NCI-H2029 treated with DMSO at 0.1 percent for 48 hours (cell line): ENCODE measurements at regions not wholly inside any gene's neighbourhood (a gene's known extent, or its start where the extent isn't known, plus 50 kb on each side); places are given as distances from the start of the nearest gene placed in this dataset.

Experiments
- DNase-seq: peaks from one replicate; lab custom pipeline; 2025; lab: John Stamatoyannopoulos, UW

DNA sequence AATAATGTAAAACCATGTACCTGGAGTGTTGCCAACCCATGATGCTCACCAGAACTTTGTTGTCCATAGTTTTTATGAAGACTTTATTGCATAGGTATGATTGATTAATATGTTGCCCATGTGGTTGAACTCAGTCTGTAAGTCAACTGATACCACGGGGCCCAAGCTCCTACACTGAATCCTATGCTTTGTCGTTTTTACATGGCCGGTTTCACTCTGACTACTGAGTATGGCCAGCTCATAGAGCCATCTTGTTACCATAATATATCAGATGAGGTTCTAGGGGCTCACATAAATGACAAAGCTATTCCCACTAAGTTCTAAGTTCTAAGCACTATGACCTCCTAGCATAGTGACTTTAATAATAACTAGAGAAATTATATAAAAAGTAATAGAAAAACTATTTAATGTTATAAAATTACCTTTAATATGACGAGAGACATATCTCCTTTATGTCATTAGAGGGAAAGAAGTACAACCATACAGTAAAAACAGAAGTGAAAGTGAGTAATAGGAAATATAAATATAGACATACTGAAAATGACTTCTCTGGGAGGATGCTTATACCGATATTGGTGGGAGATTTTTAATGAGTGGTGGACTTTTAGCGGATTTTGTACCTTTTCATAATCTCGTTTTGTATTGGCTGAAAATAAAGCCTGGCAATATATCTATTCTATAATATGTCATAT is 983.4 kb upstream of the PRMT6 start:
- no peak for DNase-seq

DNA sequence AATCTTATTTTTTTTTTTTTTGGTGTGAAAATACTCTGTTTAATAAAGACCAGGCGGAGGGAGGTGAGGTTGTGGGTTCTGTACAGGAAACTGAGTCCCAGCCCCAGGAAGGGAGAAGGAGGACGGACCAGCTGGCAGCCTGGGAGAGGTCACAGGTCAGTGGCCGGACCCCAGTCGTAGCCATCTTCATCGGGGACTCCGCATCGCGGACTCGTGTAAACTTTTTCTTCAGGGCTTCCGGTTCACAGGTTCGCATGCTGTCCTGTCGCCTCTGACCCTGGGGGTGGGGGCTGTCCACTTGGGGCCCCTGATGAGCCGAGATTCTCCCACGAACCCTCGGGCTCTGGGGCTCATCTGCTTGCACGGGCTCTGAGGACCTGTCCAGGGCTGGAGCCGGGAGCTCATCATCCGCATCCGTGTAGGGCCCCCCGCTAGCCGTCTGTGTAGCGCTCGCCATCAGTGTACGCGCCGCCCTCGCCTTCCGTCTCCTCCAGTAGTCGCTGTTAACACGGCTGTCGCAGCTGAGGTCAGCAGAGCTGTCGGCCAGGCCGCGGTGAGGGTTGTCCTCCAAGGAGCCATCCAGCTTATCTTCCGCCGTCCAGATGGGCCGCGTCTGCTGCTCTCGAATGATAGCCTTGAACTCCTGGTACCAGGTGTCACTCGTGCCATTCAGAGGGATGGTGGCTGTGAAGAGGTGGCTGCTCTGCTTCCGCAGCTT is 975.7 kb upstream of the PRMT6 start:
- DNase-seq, result no peak

DNA sequence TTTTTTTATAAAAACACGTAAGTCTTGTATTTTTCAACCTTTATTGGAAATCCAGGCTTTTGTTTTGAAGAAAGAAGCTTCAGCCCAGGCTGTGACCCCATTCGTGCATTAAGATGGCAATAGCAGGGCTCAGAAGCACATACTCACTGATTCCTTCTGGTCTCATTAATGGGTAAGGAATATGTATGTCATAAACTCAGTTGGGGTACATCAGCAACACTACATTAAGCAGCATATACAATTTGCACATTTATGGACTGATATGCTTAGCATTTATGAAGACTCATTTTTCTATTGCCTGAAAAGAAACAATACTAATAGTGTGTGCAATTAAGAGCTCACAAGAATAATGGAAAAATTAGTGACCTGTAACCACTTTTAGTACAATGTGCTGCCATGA is 945.4 kb upstream of the PRMT6 start:
- DNase-seq, result no peak

DNA sequence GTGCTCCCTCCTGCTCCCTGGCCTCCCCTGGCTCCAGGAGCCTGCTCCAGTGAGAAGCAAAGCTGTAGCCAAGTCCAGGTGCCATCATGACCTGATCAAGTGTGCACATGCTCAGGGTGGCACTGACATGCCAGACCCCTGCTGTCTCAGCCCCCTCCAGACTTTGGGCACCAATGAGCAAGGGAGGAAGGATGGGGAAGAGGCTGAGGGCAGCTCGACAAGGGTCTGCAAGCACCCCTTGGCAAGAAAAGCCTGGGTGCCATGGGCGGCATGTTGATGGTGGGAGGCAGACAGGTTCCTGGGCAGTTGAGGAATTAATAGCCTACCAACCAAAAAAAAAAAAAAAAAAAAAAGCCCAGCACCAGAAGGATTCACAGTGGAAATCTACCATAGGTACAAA is 942.6 kb upstream of the PRMT6 start:
- DNase-seq, result no peak

DNA sequence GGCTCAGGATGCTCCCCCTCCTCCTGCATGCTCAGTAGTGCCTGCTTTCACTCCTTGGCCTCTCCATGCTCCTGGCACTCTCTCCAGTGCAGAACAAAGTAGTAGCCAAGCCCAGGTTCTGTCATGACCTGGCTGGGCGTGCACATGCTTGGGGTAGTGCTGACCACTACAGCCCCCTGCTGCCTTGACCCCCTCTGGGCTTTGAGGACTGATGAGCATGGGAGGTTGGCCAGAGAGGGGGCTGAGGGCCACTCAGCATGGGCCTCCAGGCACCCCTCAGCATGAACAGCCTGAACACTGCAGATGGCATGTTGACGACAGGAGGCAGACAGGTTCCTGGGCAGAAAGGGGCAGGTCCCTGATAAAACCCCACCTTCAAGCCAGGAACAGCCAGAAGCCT is 935.7 kb upstream of the PRMT6 start:
- DNase-seq, result no peak

DNA sequence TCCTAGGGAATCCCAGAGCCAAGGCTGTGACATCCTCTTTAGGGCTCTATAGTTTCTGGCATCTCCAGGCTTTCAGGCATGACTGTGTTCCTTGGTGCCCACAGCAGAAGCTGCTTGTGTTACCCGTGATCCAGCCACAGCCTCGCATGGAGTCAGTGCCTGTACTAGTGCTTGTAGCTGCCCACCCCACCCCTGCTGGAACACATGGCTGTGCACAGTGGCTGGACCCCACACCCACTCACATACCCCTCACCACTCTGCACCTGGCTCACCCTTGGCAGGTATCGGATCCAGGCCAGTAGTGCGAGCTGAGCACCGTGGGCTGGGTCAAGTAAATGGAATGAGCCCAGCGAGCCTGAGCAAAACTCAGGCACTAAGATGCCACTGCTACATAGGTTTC is 934.7 kb upstream of the PRMT6 start:
- no peak for DNase-seq

DNA sequence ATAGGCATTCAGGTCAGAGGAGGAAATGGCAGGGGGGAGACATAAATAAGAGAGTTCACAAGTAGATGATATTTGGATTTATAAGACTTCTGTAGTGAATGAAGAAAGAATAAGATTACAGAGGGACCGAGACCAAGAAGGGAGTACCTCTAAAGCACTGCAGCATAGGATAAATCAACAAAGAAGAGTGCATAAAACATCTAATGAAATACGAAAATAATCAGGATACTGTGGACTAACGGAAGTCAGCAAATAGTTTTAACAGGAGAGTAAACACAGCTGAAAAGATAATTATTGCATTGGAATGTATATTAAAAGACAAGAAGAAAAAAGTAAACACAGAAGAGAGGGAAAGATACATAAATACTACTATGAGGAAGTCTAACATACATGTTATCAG is 921.9 kb upstream of the PRMT6 start:
- no peak for DNase-seq

DNA sequence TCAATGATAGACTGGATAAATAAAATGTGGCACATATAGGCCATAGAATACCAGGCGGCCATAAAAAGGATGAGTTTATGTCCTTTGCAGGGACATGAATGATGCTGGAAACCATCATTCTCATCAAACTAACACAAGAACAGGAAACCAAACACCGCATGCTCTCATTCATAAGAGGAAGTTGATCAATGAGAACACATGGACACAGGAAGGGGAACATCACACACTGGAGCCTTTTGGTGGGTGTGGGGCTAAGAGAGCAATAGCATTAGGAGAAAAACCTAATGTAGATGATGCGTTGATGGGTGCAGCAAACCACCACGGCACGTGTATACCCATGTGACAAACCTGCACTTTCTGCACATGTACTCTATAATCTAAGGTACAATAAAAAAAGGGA is 883.4 kb upstream of the PRMT6 start:
- DNase-seq, result no peak

DNA sequence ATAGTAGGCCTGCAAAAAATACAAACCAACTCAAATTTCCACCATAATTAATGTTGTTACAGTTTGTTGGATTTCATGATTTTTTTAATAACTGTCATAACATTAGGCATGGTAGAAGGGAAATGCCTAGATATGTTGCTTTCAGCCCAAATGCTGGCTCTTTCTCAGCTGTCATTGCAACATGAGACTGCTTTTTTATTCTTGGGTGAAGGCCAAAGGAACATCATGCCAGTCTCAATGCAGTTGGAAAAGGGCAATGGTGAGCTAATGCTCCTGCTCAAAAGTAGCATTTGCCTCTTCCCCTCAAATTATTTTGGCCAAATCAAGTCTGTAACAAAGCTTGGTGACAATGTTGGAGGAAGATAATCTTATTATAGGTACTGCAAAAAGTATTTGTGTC is 877.7 kb upstream of the PRMT6 start:
- DNase-seq, result no peak

DNA sequence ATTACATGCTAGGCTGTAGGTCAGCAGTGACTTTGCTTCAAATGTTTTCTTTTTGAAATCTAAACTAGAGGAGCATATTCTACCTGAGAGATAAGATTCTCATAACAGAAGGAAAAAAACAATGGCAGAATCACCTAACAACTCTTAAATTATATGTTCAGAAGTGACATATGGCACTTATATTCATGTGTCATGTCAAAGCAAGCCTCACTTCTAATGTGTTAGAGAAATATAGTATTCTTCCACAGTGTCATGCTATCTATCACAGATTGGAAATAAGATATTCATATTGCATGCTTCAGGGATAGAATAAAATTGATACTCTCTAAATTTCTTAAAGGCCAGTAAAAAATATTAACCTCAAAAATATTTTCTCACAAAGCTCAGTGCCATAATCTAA is 874.6 kb upstream of the PRMT6 start:
- no peak for DNase-seq

DNA sequence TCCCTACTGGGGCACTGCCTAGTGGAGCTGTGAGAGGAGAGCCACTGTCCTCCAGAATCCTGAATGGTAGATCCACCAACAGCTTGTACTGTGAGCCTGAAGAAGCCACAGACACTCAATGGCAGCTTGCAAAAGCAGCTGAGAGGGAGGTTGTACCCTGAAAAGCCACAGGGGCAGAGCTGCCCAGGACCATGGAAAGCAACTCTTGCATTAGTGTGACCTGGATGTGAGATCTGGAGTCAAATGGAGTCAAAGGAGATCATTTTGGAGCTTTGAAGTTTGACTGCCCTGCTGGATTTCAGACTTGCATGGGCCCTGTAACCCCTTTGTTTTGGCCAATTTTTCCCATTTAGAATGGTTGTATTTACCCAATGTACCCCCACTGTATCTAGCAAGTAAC is 871.4 kb upstream of the PRMT6 start:
- no peak for DNase-seq

DNA sequence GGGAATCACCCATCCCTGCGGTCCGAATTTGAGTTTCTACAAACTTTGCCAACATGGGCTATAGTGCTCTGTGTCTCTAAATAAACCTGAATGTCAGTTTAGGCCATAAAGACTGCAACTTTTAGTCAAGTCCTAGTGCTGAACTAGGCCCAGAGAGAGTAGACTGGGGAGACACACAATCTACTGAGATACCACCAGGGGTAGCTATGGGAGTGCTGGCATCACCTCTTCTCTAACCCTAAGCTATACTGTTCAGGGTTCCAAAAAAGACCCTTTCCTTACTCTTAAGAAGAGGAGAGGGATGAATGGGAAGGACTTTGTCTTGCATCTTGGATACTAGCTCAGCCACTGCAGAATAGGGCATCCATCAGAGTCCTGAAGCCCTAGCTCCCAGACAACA is 866.7 kb upstream of the PRMT6 start:
- no peak for DNase-seq

DNA sequence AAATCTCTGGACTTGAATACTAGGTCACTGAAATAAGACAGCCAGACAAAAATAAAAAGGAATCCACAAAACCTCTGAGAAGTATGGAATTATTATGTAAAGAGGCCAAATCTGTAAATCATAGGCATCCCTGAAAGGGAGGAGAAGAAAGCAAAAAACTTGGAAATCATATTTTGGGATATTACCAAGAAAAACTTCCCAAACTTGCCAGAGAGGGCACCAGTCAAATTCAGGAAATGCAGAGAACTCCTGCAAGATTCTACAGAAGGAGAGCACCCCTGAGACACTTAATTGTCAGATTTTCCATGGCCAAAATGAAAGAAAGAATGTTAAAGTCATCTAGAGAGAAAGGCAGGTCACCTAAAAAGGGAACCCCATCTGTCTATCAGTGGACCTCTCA is 862.3 kb upstream of the PRMT6 start:
- no peak for DNase-seq

DNA sequence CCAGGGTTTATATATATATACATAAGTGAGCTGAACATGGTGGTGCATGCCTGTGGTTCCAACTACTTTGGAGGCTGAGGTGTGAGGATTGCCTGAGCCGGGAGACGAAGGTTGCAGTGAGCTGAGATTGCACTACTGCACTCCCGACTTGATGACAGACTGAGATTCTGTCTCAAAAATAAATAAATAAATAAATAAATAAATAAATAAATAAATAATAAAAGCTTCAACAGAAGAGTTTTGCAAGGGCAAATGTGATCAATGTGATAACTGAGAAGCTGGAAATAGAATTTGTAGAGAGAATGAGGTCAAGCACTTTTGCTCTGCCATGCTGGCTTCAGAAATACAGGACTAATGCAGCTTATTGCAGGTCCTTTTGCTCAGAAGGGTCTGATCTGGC is 855.8 kb upstream of the PRMT6 start:
- no peak for DNase-seq

DNA sequence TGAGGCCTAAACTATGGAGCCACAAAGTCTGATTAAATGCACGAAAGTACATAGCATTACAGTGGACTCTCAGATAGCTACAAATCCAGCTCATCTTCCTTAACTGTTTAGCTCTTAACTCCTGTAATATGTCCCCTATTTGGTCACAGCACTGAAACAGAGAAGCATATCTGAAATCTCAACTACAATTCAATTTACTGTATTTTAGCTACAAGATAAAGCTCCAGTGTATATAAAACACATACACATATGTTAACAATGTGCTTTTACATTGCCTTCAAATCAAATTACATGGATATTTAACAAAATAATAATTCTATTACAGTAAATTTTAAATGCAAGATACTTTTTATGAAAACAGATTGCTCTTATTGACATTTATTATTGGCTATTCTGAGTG is 849.3 kb upstream of the PRMT6 start:
- DNase-seq, result no peak

DNA sequence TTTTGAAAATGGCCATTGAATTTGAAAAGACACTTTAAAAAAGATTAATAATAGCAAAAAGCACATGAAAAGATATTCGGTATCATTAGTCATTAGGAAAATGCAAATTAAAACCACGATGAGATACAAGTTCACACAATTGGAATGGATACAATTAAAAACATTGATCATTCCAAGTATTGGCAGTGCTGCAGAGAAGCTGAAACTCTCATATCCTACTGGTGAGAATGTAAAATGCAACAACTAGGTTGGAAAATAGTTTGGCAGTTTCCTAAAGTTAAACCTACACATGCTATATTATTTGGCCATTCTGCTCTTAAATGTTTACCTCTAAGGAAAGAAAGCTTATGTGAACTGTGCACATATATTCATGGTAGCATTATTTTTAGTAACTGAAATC is 838.7 kb upstream of the PRMT6 start:
- DNase-seq, result no peak

DNA sequence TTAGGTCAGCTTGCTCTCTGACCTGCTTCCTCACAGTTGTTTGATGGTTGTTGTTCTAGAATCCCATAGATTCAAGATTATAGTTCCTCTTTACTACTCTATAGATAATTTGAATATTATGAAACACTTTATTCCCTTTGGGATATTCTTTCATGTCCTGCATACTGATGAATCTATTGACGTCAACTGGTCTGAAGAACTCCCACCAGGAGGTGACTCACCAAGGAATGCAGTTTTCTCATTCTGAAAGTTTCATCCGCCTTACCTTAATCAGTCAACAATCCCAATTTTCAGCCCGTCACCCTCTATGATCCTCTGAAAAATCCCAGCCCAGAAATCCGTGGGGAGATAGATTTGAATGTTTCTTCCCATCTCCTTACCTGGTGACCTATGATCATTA is 834.1 kb upstream of the PRMT6 start:
- no peak for DNase-seq

DNA sequence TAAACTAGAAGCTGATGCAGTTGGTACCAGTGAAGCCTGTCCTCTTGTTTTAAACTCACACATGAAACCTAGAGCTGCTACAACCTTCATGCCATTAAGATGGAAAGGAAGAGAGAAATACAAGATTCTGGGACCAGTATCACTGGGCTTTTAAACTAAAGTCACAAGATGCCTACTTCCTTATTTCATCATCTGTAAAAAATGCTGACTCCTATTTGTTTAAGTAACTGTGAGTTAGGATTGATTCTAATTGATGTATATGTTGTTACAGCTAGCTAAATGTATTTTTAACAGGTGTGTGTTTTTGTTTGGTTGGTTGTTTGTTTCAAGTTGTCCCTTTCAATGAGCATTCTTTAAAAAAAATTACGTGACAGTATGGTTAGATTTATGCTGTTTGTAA is 833.3 kb upstream of the PRMT6 start:
- DNase-seq, result no peak

DNA sequence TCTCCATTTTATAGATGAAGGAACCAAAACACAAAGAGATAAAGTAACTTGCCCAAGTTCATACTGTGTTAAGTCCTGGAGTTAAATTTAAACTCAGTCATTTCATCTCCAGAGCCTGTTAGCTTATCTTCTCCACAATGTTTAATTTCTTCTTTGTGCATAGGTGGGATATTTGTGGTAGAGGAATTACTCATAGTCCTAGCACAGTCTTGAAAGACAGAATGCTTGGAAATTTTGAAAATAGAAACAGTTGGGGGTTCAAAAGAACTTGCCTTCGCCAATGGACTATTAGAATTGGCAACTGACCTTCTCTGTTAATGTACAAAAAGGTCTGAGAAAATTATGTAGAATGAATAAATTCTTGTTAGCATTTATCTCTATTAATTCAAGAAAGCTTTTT is 832.0 kb upstream of the PRMT6 start:
- DNase-seq, result no peak

DNA sequence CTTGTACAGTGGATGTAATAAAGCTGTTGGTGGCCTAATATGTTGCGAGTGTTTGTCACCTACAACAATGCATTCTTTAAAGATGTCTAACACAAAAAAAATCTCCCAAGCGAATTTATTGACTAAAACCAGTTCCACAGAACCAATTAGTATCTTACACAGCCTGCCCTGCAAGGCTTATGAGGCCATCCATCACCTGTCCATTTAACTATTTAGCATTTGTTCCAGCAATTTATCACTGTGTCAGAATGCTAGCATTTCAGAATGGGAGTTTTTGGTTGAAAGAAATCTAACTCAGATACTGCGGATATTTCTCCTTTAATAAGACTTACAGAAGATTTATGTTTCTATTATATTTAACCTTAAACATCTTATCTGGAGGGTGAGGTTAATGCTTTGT is 831.1 kb upstream of the PRMT6 start:
- no peak for DNase-seq

DNA sequence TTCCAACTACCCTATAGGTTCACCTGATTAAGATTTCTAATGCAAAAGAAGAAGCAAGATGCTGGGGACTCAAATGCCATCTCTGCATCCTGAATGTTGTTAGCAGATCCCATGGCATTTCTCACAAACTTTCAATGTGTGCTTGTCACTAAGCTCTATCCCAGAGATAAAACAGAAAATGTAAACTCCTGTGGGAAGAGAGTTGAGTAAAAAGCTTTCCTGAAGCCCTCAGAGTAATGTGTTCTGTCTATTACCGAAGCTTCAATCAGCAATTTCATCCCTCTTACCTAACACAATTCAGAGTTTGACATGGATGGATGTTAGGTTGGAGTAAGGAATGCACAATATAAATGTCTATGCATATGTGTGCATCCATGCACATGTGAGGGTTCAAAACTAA is 829.9 kb upstream of the PRMT6 start:
- DNase-seq, result no peak

DNA sequence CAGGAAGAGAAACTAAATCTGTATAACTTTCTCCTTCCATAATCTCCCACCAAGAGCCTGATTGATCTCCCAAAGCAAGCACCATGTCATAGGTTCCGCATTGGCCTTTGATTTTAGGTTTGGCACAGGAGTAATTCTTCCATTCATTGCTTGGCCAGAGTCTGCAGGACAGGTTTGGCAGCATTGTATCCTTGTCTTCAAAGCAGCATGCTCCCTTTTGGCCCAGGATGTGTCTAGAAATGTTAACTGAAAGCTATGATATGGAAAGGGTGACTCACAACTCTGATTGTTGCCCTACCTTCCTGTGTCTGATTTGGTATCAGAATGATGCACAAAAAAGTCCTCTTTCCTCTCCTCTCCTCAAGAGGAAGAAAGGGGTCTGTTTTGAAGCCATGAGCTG is 824.3 kb upstream of the PRMT6 start:
- no peak for DNase-seq

DNA sequence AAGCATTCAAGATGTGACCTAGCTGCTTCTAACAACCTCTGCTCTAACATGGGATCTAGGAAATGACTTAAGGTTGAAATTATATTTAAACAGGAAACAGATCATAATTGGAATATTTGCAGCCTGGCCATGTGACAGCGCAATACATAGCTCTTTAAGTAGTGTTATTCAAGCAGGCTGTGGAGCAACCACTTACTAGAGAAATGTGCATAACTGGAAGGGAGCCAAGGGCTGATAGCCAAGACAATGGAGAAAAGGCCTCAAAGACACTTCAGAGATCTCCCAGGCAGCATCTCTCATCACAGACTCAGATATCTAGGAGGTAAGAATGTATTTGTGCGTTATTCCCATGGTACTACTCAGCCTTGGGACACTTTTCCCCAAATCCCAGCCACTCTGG is 823.0 kb upstream of the PRMT6 start:
- peak; percentile 76 for DNase-seq

DNA sequence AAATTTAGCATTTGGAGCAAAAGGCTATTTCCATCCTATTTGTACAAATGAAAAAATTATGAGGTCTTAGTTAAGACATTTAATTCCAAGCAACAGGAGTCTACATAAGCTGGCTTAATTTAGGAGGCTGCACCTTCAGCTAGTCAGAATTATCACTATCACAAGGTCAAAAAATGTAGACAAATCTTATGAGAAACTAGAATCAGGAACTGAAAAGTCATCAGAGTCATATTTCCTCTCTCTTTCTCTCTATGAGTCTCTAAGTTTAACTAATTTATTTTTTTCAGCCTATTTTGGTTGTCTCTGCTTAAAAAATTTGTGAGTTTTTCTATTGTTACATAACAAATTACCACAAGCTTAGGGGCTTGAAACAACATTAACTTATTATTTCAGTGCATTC is 807.1 kb upstream of the PRMT6 start:
- no peak for DNase-seq
